Omental fat pad (tissue), 3 donors: ENCODE measurements at regions not wholly inside any gene's neighbourhood (a gene's known extent, or its start where the extent isn't known, plus 50 kb on each side); places are given as distances from the start of the nearest gene placed in this dataset.

Source experiments
- ATAC-seq: fragments of 150-250 bp; one replicate; pipeline ENCODE4 v1.9.1; 2016; ENCODE audit warnings: mild to moderate bottlenecking, moderate library complexity; ENCODE audit not compliant: low FRiP score
- DNase-seq: peaks from one replicate; pipeline ENCODE4 v3.0.0-alpha.2; 2019; ENCODE audit warnings: low spot score
- TF ChIP-seq, protein P1 (sequence below), 3 donors: fragments of 450-650 bp; IDR thresholded peaks; one replicate each; pipeline ENCODE4 v1.5.1; 2016 to 2017; ENCODE audit warnings: antibody characterized with exemption in 3 of 3, mild to moderate bottlenecking in 3 of 3, moderate library complexity in 2 of 3

DNA sequence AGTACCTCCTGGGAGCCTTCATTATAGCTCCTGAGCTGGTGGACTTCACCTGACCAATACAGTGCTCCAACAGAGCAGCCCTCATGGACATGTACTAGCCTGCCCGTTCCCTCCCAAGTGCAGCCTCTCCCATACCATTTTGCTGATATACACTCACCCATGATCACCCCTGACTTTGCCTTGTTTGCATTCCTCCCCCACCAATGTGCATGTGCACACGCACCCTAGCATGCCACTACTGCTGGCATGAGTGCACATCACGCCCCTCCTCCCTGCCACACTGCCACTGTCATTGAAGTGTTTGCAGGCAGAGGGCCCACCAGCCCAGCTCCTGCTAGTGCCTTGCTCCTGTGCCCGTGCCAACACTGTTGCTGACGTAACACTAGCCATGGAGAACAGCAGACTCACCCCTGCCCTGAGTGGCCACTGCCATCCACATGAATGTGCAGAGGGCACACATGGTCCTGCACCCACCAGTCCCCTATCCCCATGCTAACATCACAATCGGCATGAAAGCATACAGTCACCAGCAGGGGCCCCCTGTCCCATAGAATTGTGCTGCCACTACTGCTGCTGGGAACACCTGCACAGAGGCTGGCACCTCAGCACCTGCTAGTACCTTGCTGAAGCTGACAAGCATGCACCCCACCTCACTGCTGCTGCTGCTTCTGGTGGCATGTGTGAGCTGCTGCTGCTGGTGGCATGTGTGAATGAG, 110.3 kb downstream of the SINHCAF start:
- DNase-seq, result no peak
- TF ChIP-seq, protein P1, sequence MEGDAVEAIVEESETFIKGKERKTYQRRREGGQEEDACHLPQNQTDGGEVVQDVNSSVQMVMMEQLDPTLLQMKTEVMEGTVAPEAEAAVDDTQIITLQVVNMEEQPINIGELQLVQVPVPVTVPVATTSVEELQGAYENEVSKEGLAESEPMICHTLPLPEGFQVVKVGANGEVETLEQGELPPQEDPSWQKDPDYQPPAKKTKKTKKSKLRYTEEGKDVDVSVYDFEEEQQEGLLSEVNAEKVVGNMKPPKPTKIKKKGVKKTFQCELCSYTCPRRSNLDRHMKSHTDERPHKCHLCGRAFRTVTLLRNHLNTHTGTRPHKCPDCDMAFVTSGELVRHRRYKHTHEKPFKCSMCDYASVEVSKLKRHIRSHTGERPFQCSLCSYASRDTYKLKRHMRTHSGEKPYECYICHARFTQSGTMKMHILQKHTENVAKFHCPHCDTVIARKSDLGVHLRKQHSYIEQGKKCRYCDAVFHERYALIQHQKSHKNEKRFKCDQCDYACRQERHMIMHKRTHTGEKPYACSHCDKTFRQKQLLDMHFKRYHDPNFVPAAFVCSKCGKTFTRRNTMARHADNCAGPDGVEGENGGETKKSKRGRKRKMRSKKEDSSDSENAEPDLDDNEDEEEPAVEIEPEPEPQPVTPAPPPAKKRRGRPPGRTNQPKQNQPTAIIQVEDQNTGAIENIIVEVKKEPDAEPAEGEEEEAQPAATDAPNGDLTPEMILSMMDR (IDR thresholded peaks at IDR 0.05), result no peak
- no peak for ATAC-seq

DNA sequence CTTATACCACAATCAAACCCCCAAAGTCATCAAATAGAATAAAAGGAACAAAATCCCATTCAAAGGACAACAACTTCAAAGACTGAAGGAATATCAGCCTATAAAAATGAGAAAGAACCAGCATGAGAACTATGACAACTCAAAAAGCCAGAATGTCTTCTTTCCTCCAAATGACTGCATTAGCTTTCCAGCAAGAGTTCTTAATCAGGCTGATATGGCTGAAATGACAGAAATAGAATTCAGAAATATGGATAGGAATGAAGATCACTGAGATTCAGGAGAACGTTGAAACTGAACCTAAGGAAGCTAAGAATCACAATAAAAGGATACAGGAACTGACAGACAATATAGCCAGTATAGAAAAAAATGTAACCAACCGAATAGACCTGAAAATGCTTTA, 109.5 kb downstream of the SINHCAF start:
- DNase-seq, result no peak
- ATAC-seq, result no peak
- TF ChIP-seq, protein P1 (IDR thresholded peaks at IDR 0.05), result no peak

GRCh38 chr12:31217356-31218130, 108.4 kb downstream of the SINHCAF start:
- ATAC-seq, result no peak
- no peak for DNase-seq
- TF ChIP-seq, protein P1 (IDR thresholded peaks at IDR 0.05), result no peak

DNA sequence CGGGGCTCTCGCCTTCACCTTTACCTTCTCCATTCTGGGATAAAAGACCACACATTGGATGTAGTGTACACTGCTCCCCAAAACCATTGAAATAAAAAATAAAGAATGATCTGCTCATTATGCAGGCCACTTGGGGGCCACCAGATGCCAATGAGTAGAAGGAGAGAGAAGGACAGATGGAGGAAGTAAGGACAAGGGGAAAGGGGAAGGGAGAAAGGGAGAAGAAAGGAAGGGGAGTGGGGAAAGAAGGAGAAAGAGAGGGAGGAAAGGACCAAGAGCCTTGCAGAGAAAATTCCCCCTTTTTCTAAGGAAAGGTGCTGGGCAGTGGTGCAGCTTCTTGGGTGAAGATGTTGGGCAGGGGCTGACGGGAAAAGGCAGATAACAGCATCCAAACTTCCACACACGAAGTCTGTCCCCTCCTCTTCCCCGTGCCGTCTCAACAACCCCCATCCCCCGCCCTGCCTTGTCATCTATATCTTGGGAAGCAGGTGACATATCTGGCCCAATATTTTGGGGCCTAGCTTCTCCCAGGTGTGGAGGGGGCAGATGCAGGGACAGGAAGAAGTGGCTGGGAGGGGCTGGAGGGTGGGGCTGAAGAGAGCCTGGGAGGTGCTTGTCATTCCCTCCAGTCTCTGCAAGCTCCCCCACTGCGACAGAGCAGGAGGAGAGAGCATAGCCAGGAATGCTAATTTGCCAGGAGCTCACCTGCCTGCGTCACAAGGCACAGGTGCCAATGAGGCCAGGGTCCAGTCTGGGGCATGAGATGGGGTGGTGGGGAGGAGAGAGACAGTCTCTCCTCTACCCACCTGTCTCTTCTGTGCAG, 107.5 kb downstream of the SINHCAF start:
- TF ChIP-seq, protein P1 (IDR thresholded peaks at IDR 0.05), result no peak
- DNase-seq (no peak), ATAC-seq (no peak)

DNA sequence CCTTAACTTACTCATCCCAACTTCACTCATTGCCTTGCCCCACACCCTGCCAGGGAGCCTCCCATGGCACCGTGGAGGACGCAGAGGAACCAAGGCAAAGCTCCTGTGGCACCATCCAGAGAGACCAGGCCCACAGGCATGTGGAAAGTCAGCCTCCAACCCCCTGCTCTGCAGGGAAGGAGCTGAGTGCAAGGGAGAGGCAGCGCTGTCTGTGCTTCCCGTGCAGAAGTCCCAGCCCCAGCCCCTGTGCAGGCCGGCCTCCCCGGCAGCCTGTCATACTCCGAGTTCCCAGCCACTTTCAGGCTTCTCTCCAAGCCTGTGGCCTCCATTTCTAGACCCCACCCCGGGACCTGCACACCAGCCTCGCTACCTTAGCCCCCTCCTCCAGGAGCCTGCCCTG, 106.4 kb downstream of the SINHCAF start:
- TF ChIP-seq, protein P1 (IDR thresholded peaks at IDR 0.05), result no peak
- DNase-seq, result no peak
- ATAC-seq, result no peak

DNA sequence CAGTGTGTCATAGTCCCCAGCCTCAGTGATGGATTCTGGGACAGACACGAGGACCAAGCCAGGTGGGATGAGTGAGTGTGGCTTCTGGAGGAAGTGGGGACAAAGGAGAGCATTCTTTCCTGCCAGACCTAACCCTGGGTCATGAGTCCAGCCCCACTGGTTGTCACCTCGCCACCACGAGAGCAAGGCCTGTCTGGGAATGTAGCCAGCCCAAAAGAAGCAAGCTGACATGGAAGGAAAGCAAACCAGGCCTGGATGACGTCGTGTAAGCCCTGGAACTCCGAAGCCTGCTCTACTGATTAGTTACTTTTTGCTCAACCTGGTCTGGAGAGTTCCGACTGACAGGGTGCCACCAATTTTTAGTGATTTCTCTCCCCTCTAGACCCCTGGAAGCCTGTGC, 105.9 kb downstream of the SINHCAF start:
- DNase-seq (no peak), ATAC-seq (no peak)
- TF ChIP-seq, protein P1 (IDR thresholded peaks at IDR 0.05), result no peak
